Trophoblast cell (in vitro differentiated cells and primary cell): ENCODE measurements at regions not wholly inside any gene's neighbourhood (a gene's known extent, or its start where the extent isn't known, plus 50 kb on each side); places are given as distances from the start of the nearest gene placed in this dataset.

Source experiments
- DNase-seq, 2 donors: peaks; one replicate each; pipeline ENCODE4 v3.0.0-alpha.2; 2016
- H2AFZ ChIP-seq: 2 replicates; pipeline ENCODE4 v1.6.1; 2013; ENCODE audit warnings: low read length, moderate library complexity, mild to moderate bottlenecking; ENCODE audit not compliant: insufficient read depth, poor library complexity
- H2AK5ac ChIP-seq: 2 replicates; pipeline ENCODE4 v1.6.1; 2013; ENCODE audit warnings: mild to moderate bottlenecking, low read length
- H2BK120ac ChIP-seq: 2 replicates; pipeline ENCODE4 v1.6.1; 2013; ENCODE audit warnings: low read length, mild to moderate bottlenecking, moderate library complexity; ENCODE audit not compliant: insufficient read depth, poor library complexity
- H2BK12ac ChIP-seq: 2 replicates; pipeline ENCODE4 v1.6.1; 2013; ENCODE audit warnings: mild to moderate bottlenecking, low read length, moderate library complexity
- H2BK5ac ChIP-seq: 2 replicates; pipeline ENCODE4 v1.6.1; 2013; ENCODE audit warnings: low read length, low read depth, moderate library complexity, mild to moderate bottlenecking; ENCODE audit not compliant: poor library complexity
- H3K14ac ChIP-seq: 2 replicates; pipeline ENCODE4 v1.6.1; 2013; ENCODE audit warnings: mild to moderate bottlenecking, low read length
- H3K18ac ChIP-seq: 2 replicates; pipeline ENCODE4 v1.6.1; 2013; ENCODE audit warnings: mild to moderate bottlenecking, low read length
- H3K23ac ChIP-seq: 2 replicates; pipeline ENCODE4 v1.6.1; 2013; ENCODE audit warnings: low read length
- H3K27ac ChIP-seq: 2 replicates; pipeline ENCODE4 v1.5.1; 2013; ENCODE audit warnings: low read depth, mild to moderate bottlenecking, inconsistent platforms, low read length, moderate library complexity
- H3K27me3 ChIP-seq: 2 replicates; pipeline ENCODE4 v1.6.1; 2013; ENCODE audit warnings: inconsistent platforms, mild to moderate bottlenecking, low read length, moderate library complexity; ENCODE audit not compliant: insufficient read depth
- H3K36me3 ChIP-seq, 2 experiments: 1 replicate in 1 of 2; 2 replicates in 1 of 2; pipeline ENCODE4 v1.6.1; 2013; ENCODE audit warnings: low read length in 2 of 2, mild to moderate bottlenecking in 2 of 2, moderate library complexity in 1 of 2; ENCODE audit not compliant: insufficient read depth in 2 of 2, control insufficient read depth in 1 of 2
- H3K4ac ChIP-seq: 2 replicates; pipeline ENCODE4 v1.6.1; 2013; ENCODE audit warnings: low read depth, mild to moderate bottlenecking, low read length, moderate library complexity
- H3K4me1 ChIP-seq, 2 experiments: 1 replicate in 1 of 2; 2 replicates in 1 of 2; pipeline ENCODE4 v1.6.1; 2013; ENCODE audit warnings: low read length in 2 of 2, mild to moderate bottlenecking in 2 of 2, moderate library complexity in 1 of 2; ENCODE audit not compliant: insufficient read depth in 2 of 2, control insufficient read depth in 1 of 2
- H3K4me2 ChIP-seq: 2 replicates; pipeline ENCODE4 v1.6.1; 2013; ENCODE audit warnings: inconsistent platforms, mild to moderate bottlenecking, low read length, moderate library complexity
- H3K4me3 ChIP-seq: 2 replicates; pipeline ENCODE4 v1.5.1; 2013; ENCODE audit warnings: mild to moderate bottlenecking, low read depth, low read length, inconsistent platforms
- H3K79me1 ChIP-seq: one replicate; pipeline ENCODE4 v1.6.1; 2013; ENCODE audit warnings: low read length
- H3K79me2 ChIP-seq: 2 replicates; pipeline ENCODE4 v1.6.1; 2013; ENCODE audit warnings: low read length, mild to moderate bottlenecking; ENCODE audit not compliant: control insufficient read depth, insufficient read depth, poor library complexity
- H3K9ac ChIP-seq: 2 replicates; pipeline ENCODE4 v1.6.1; 2013; ENCODE audit warnings: mild to moderate bottlenecking, low read length
- H3K9me3 ChIP-seq: 2 replicates; pipeline ENCODE4 v1.6.1; 2013; ENCODE audit warnings: low read depth, mild to moderate bottlenecking, control low read depth, inconsistent platforms, low read length; ENCODE audit not compliant: insufficient read depth
- H4K12ac ChIP-seq: 2 replicates; pipeline ENCODE4 v1.6.1; 2013; ENCODE audit warnings: low read depth, mild to moderate bottlenecking, low read length, moderate library complexity
- H4K8ac ChIP-seq: 2 replicates; pipeline ENCODE4 v1.6.1; 2013; ENCODE audit warnings: low read depth, mild to moderate bottlenecking, low read length, moderate library complexity
- H4K91ac ChIP-seq: one replicate; pipeline ENCODE4 v1.6.1; 2013; ENCODE audit warnings: low read depth, mild to moderate bottlenecking, low read length, moderate library complexity
- WGBS: extraction: QIAGEN DNeasy Blood & Tissue Kit; methylation state at CpG from one replicate; pipeline ENCODE4 v1.1.7; 2013; ENCODE audit warnings: missing lambda C conversion rate; ENCODE audit not compliant: insufficient read length, insufficient coverage; ENCODE audit errors: extremely low coverage; 5-methylcytosine and 5-hydroxymethylcytosine counted together

GRCh38 chr5:107293541-107294210 is 377.1 kb downstream of the EFNA5 start:
- no peaks in the 10 kb centered on the region for H3K36me3 ChIP-seq
- no peak overlapping the region for H2BK12ac ChIP-seq
- H3K14ac ChIP-seq: no peak overlapping the region

DNA sequence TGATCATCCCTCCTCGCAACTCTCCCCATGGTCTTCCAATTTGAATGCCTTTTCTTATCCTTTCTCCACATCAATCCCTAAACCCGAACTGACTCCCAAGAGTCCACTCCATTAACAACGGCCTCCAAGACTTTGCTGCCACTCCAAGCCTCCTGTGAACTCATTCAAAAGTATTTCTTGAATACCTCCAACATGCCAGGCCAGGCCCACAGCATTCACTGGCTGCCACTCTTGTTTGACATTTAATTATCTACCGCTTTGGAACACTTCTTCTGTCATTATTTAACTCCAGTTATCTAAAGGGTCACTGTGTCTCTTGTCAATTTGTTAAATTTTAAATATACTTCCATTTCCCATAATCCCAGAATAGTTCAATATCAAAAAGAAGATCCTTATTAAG is 378.9 kb downstream of the EFNA5 start:
- no peaks in the 10 kb centered on the region for H3K36me3 ChIP-seq
- H2AFZ ChIP-seq: no peak overlapping the region
- no peak overlapping the region for H3K14ac ChIP-seq
- H2BK5ac ChIP-seq: no peak overlapping the region
- H3K27ac ChIP-seq: no peak overlapping the region
- no peaks in the 10 kb centered on the region for H3K27me3 ChIP-seq
- no peak overlapping the region for H3K4me3 ChIP-seq
- no peak overlapping the region for H4K12ac ChIP-seq
- H2BK12ac ChIP-seq: no peak overlapping the region
- WGBS: 100% methylated on average over 1 of the region's 4 CpGs
- H3K79me2 ChIP-seq: no peaks in the 10 kb centered on the region
- H3K18ac ChIP-seq: no peak overlapping the region
- H4K8ac ChIP-seq: no peak overlapping the region
- H3K23ac ChIP-seq: no peak overlapping the region
- no peak overlapping the region for H3K4me2 ChIP-seq
- no peak overlapping the region for H2BK120ac ChIP-seq
- DNase-seq: no peak
- H3K9me3 ChIP-seq: no peaks in the 10 kb centered on the region
- H4K91ac ChIP-seq: no peak overlapping the region
- no peak overlapping the region for H2AK5ac ChIP-seq
- H3K4ac ChIP-seq: no peak overlapping the region
- H3K4me1 ChIP-seq: peaks cover 0 to 3% of the 10 kb centered on the region in 2 experiments
- H3K9ac ChIP-seq: no peak overlapping the region
- H3K79me1 ChIP-seq: no peaks in the 10 kb centered on the region

More at GRCh38 chr5:107293541-107294210, 377.1 kb downstream of the EFNA5 start:
- H3K9ac ChIP-seq: no peak overlapping the region
- no peak overlapping the region for H2BK120ac ChIP-seq
- H3K79me1 ChIP-seq: no peaks in the 10 kb centered on the region
- no peak overlapping the region for H3K27ac ChIP-seq
- H4K8ac ChIP-seq: no peak overlapping the region
- no peak overlapping the region for H4K12ac ChIP-seq
- H3K27me3 ChIP-seq: no peaks in the 10 kb centered on the region
- H3K9me3 ChIP-seq: no peaks in the 10 kb centered on the region
- H2AFZ ChIP-seq: no peak overlapping the region
- H4K91ac ChIP-seq: no peak overlapping the region
- H3K18ac ChIP-seq: no peak overlapping the region
- no peak overlapping the region for H3K4ac ChIP-seq
- H3K79me2 ChIP-seq: no peaks in the 10 kb centered on the region
- no peak overlapping the region for H3K23ac ChIP-seq
- no peak overlapping the region for H2BK5ac ChIP-seq
- H3K4me1 ChIP-seq: peaks cover 0 to 3% of the 10 kb centered on the region in 2 experiments
- no peak overlapping the region for H3K4me2 ChIP-seq
- no peak overlapping the region for H2AK5ac ChIP-seq
- H3K4me3 ChIP-seq: no peak overlapping the region
- WGBS: no CpG with 5 or more reads among the region's 8 CpGs
- no peak for DNase-seq

- H3K18ac ChIP-seq: no peak overlapping the region
- H3K79me2 ChIP-seq: no peaks in the 10 kb centered on the region
- H3K14ac ChIP-seq: no peak overlapping the region
- no peak overlapping the region for H3K4ac ChIP-seq
- H3K79me1 ChIP-seq: no peaks in the 10 kb centered on the region
- H3K27ac ChIP-seq: no peak overlapping the region
- no CpG with 5 or more reads among the region's 6 CpGs for WGBS
- no peaks in the 10 kb centered on the region for H3K27me3 ChIP-seq
- H4K8ac ChIP-seq: no peak overlapping the region
- no peak overlapping the region for H3K9ac ChIP-seq
- no peaks in the 10 kb centered on the region for H3K9me3 ChIP-seq
- no peak overlapping the region for H3K4me2 ChIP-seq
- no peak overlapping the region for H3K4me3 ChIP-seq
- H2BK12ac ChIP-seq: no peak overlapping the region
- H2AK5ac ChIP-seq: no peak overlapping the region
- no peak overlapping the region for H2BK120ac ChIP-seq
- H4K91ac ChIP-seq: no peak overlapping the region
- no peak overlapping the region for H3K23ac ChIP-seq
- H2AFZ ChIP-seq: no peak overlapping the region
- DNase-seq: no peak
- H4K12ac ChIP-seq: no peak overlapping the region
- no peaks in the 10 kb centered on the region for H3K36me3 ChIP-seq
- no peak overlapping the region for H2BK5ac ChIP-seq
- H3K4me1 ChIP-seq: peaks cover 0 to 3% of the 10 kb centered on the region in 2 experiments
These were observed 379.8 kb downstream of the EFNA5 start for GRCh38 chr5:107290780-107291398.

DNA sequence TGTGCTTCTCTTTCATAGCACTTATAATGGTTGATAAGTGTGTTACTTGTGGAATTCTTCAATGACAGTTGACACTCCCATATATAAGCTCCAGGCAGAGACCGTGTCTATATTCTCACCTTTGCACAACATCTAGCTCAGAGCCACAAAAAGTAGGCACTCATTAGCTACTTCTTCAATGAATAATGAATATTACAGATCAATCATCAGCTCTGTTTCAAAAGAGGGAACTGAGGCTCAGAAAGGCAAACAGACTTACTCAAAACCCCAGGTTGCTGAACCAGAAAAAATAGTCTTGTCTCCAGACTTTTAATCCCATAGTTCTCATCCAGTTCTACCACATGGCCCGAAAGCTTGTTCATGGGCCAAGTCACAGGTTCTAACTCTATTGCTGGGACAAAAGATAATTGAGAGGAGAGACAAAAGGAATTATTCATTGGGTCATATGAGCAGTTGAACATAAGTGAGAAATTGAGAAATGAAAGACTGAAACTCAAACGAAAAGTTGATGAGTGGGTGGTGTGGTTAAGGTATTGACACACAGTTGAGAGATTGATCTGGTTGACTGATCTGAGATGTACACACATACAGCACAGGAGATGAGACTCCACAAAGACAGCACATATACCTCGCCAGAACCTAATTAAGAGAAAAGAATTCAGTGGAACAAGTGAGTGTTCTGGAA is 381.6 kb downstream of the EFNA5 start:
- no peak for DNase-seq
- H3K79me1 ChIP-seq: no peaks in the 10 kb centered on the region
- no peak overlapping the region for H3K4me3 ChIP-seq
- H3K23ac ChIP-seq: no peak overlapping the region
- H3K9ac ChIP-seq: no peak overlapping the region
- H3K4ac ChIP-seq: no peak overlapping the region
- no peaks in the 10 kb centered on the region for H3K27me3 ChIP-seq
- H3K14ac ChIP-seq: no peak overlapping the region
- H2BK120ac ChIP-seq: no peak overlapping the region
- no peaks in the 10 kb centered on the region for H3K36me3 ChIP-seq
- H3K18ac ChIP-seq: no peak overlapping the region
- H3K27ac ChIP-seq: no peak overlapping the region
- H2BK5ac ChIP-seq: no peak overlapping the region
- no peaks in the 10 kb centered on the region for H3K79me2 ChIP-seq
- H4K91ac ChIP-seq: no peak overlapping the region
- H2AFZ ChIP-seq: no peak overlapping the region
- H3K4me1 ChIP-seq: no peaks in the 10 kb centered on the region
- no peak overlapping the region for H2BK12ac ChIP-seq
- H4K12ac ChIP-seq: no peak overlapping the region
- no peak overlapping the region for H3K4me2 ChIP-seq
- WGBS: no CpG with 5 or more reads among the region's 4 CpGs
- H2AK5ac ChIP-seq: no peak overlapping the region
- no peak overlapping the region for H4K8ac ChIP-seq
- H3K9me3 ChIP-seq: no peaks in the 10 kb centered on the region
